HepG2 (cell line): ENCODE measurements at regions not wholly inside any gene's neighbourhood (a gene's known extent, or its start where the extent isn't known, plus 50 kb on each side); places are given as distances from the start of the nearest gene placed in this dataset.

Experiments
- CTCF ChIP-seq: sonication (generic); formaldehyde crosslinking; IDR thresholded peaks from 2 replicates; pipeline ENCODE4 v1.5.0; 2020; ENCODE audit warnings: mild to moderate bottlenecking, missing genetic modification reagents, moderate library complexity
- EHMT2 ChIP-seq: fragments of 200-600 bp; sonication (generic); IDR thresholded peaks from 2 replicates; pipeline ENCODE4 v1.7.0; 2017; ENCODE audit warnings: antibody characterized with exemption, low read depth, low read length, borderline replicate concordance
- MTA3 ChIP-seq: sonication (generic); formaldehyde crosslinking; IDR thresholded peaks from 2 replicates; pipeline ENCODE4 v1.4.0; 2020; ENCODE audit warnings: missing genetic modification reagents
- PHF8 ChIP-seq: sonication (generic); formaldehyde crosslinking; IDR thresholded peaks from 2 replicates; pipeline ENCODE4 v1.5.0; 2020; ENCODE audit warnings: missing genetic modification reagents
- POLR2AphosphoS5 ChIP-seq: IDR thresholded peaks from 2 replicates; pipeline ENCODE4 v1.6.1; 2012; ENCODE audit warnings: low read depth, low read length
- RBAK ChIP-seq: sonication (generic); formaldehyde crosslinking; IDR thresholded peaks from 2 replicates; pipeline ENCODE4 v1.5.1; 2020; ENCODE audit warnings: mild to moderate bottlenecking, missing genetic modification reagents
- SUZ12 ChIP-seq: fragments of 150-350 bp; IDR thresholded peaks from 2 replicates; pipeline ENCODE4 v1.6.1; 2014; ENCODE audit warnings: low read depth, low read length
- ZNF572 ChIP-seq: sonication (generic); formaldehyde crosslinking; IDR thresholded peaks from 2 replicates; pipeline ENCODE4 v1.5.1; 2020; ENCODE audit warnings: mild to moderate bottlenecking, missing genetic modification reagents

- TF ChIP-seq CTCF (CRISPR knock-in tag), result no peak
- no peak for TF ChIP-seq MTA3 (CRISPR knock-in tag)
- TF ChIP-seq EHMT2, result no peak
- TF ChIP-seq ZNF572, result no peak
- TF ChIP-seq RBAK (CRISPR knock-in tag), result no peak
- TF ChIP-seq SUZ12, result no peak
- TF ChIP-seq PHF8 (CRISPR knock-in tag), result no peak
- no peak for TF ChIP-seq POLR2AphosphoS5
Observed at GRCh38 chr4:105093975-105094374, 52.7 kb upstream of the TET2 start.
